Central memory CD8-positive, alpha-beta T cell (primary cell): ENCODE measurements at regions not wholly inside any gene's neighbourhood (a gene's known extent, or its start where the extent isn't known, plus 50 kb on each side); places are given as distances from the start of the nearest gene placed in this dataset.

Experiments
- ATAC-seq: fragments of 150-1000 bp; cut with Tn5 transposase; replicated peaks from 2 replicates; pipeline ENCODE4 v1.10.0; 2022; ENCODE audit warnings: mild to moderate bottlenecking, moderate FRiP score, moderate number of reproducible peaks; ENCODE audit not compliant: poor library complexity, severe bottlenecking; ENCODE audit errors: extremely low read depth
- DNase-seq, 2 donors: peaks; one replicate each; pipeline ENCODE4 v3.0.0; 2021; ENCODE audit warnings: low spot score in 2 of 2
- H3K27ac Mint-ChIP-seq: one replicate; pipeline ENCODE4 v1.8.0; 2022; ENCODE audit warnings: low read depth, mild to moderate bottlenecking, moderate library complexity, mixed read lengths
- H3K27me3 Mint-ChIP-seq: one replicate; pipeline ENCODE4 v1.8.0; 2022; ENCODE audit warnings: mixed read lengths
- H3K36me3 Mint-ChIP-seq: one replicate; pipeline ENCODE4 v1.8.0; 2022; ENCODE audit warnings: mild to moderate bottlenecking, moderate library complexity, mixed read lengths; ENCODE audit not compliant: insufficient read depth
- H3K4me1 Mint-ChIP-seq: one replicate; pipeline ENCODE4 v1.8.0; 2022; ENCODE audit warnings: mixed read lengths
- H3K4me3 Mint-ChIP-seq: one replicate; pipeline ENCODE4 v1.8.0; 2022; ENCODE audit warnings: mild to moderate bottlenecking, moderate library complexity, mixed read lengths
- H3K9me3 Mint-ChIP-seq: one replicate; pipeline ENCODE4 v1.8.0; 2022; ENCODE audit warnings: mixed read lengths

DNA sequence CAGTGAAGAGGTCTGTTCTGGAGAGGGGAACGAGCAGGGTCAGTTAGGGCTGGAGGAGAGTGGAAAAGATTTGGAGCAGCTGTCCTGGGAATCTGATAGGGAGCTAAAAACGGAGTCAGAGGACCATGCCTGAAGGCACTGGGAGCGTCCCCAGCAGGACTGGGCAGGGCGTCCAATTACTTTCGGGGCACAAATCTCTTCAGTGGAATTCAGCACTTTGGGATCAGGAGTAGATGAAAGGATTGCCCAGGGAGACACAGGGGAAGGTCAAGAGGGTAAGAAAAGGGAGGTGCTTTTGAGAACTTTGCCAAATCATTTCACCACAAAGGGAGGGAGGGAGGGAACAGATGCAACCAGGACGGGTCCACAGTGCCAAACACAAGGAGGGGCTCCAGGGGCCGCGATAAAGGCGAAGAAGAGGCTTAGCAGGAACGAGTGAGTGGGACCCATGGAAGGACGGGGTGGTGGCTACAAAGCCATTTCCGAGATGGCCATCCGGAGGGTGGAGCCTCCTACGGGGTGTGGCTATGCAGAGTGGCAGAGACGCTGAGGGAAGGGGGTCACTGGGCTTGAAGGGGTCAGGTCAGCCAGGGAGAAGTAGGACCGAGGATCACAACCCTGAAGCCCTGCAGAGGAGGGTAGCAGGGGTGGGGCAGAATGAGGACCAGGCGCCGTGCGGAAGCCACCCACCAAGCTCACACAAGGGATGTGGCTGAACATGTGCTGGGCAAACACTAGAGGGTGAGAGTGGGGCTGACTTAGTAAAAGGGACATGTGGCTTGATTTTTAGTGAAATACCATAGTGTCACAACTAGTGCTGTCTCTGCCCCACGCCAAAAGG, 180.0 kb upstream of the RREB1 start:
- no peaks in the 10 kb centered on the region for H3K36me3 Mint-ChIP-seq
- H3K27me3 Mint-ChIP-seq = peaks cover 42% of the 10 kb centered on the region
- H3K9me3 Mint-ChIP-seq = no peaks in the 10 kb centered on the region
- no peak overlapping the region for H3K4me3 Mint-ChIP-seq
- no peak for ATAC-seq
- DNase-seq = no peak
- H3K4me1 Mint-ChIP-seq = no peaks in the 10 kb centered on the region
- no peak overlapping the region for H3K27ac Mint-ChIP-seq

DNA sequence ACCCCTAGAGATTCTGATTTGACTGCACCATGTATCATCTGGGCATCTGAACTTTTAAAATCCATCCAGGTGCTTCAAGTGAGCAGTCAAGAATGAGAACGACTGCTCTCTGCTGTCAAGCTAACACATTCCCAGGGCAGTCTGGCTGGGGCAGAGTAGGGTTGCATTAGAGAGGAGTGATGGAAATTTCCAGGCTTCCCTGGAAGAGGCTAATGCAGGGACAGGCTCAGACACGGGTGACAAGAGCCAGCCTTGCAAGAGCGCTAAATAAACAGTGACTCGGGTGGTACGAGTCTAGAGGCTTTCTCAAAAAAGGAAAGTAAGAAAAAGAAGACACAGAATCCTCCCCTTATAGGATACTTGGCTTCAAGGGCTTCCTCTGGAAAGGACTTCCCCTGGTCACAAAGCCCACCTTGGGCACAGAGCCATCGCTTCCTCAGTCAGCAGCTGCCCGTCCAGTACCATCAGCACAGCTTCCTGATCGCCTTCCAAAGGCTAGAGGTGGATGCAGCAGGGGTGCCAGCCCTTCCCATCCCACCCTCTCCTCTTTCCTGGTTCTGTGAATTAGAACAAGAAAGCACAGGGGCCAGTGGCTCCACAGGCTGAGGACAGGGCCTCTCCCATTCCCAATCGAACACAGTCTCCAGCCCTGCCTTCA, 177.4 kb upstream of the RREB1 start:
- no peak for ATAC-seq
- DNase-seq = no peak
- Mint-ChIP-seq H3K4me3 (no peak overlapping the region), H3K27me3 (peaks cover 40% of the 10 kb centered on the region), H3K4me1 (no peaks in the 10 kb centered on the region), H3K9me3 (no peaks in the 10 kb centered on the region), H3K36me3 (no peaks in the 10 kb centered on the region), H3K27ac (no peak overlapping the region)

- Mint-ChIP-seq H3K4me3 (no peak overlapping the region), H3K27me3 (peaks cover 30% of the 10 kb centered on the region), H3K36me3 (no peaks in the 10 kb centered on the region), H3K9me3 (no peaks in the 10 kb centered on the region), H3K4me1 (no peaks in the 10 kb centered on the region), H3K27ac (no peak overlapping the region)
- DNase-seq = no peak
- no peak for ATAC-seq
Measured at GRCh38 chr6:6931071-6932025, 176.4 kb upstream of the RREB1 start.

GRCh38 chr6:6932341-6932740, 175.4 kb upstream of the RREB1 start:
- H3K27ac Mint-ChIP-seq = no peak overlapping the region
- no peaks in the 10 kb centered on the region for H3K4me1 Mint-ChIP-seq
- no peak overlapping the region for H3K4me3 Mint-ChIP-seq
- H3K36me3 Mint-ChIP-seq = no peaks in the 10 kb centered on the region
- H3K9me3 Mint-ChIP-seq = no peaks in the 10 kb centered on the region
- no peak for ATAC-seq
- no peak for DNase-seq
- peaks cover 20% of the 10 kb centered on the region for H3K27me3 Mint-ChIP-seq

DNA sequence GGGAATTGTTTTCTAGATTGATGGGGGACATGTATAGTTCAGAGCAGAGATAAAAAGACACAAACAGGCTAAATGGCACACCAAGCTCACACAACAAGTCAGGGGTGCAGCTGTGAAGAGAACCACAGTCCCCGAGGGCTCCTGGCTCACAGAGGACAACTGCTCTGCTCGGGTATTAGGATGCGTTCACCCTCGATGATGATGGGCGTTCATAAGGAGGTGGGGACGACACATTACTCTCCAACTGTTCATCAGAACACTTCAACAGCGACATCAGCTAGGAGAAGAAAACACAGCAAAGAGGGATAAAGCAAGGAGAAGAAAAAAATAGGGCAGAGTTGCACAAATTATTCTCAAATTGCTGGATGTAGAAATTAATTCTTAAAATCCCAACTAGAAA, 174.8 kb upstream of the RREB1 start:
- DNase-seq = no peak
- H3K4me3 Mint-ChIP-seq = no peak overlapping the region

DNA sequence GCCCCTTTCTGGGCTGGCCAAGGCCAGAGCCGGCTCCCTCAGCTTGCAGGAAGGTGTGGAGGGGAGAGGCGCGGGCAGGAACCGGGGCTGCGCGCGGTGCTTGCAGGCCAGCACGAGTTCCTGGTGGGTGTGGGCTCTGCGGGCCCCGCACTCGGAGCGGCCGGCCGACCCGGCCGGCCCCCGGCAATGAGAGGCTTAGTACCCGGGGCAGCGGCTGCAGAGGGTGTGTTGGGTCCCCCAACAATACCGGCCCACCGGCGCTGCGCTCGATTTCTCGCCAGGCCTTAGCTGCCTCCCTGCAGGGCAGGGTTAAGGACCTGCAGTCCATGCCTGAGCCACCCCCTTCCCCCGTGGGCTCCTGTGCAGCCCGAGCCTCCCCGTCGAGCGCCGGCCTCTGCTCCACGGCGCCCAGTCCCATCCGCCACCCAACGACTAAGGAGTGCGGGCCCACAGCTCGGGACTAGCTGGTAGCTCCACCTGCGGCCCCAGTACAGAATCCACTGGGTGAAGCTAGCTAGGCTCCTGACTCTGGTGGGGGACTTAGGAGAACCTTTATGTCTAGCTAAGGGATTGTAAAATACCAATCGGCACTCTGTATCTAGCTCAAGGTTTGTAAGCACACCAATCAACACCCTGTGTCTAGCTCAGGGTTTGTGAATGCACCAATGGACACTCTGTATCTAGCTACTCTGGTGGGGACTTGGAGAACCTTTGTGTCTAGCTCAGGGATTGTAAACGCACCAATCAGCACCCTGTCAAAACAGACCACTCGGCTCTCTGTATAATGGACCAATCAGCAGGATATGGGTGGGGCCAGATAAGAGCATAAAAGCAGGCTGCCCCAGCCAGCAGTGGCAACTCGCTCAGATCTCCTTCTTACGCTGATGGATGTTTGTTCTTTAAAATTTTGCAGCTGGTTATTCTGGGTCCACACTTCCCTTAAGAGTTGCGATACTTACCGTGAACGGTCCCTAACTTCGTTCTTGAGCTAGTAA, 167.4 kb upstream of the RREB1 start:
- no peak for DNase-seq
- Mint-ChIP-seq H3K27me3 (peaks cover 10% of the 10 kb centered on the region), H3K4me3 (no peak overlapping the region), H3K9me3 (no peaks in the 10 kb centered on the region), H3K36me3 (peaks cover 2% of the 10 kb centered on the region), H3K27ac (no peak overlapping the region), H3K4me1 (peaks cover 7% of the 10 kb centered on the region)
- no peak for ATAC-seq

More for the DNA sequence above, 174.8 kb upstream of the RREB1 start:
- peaks cover 14% of the 10 kb centered on the region for H3K27me3 Mint-ChIP-seq
- H3K9me3 Mint-ChIP-seq = no peaks in the 10 kb centered on the region
- no peak for ATAC-seq
- no peaks in the 10 kb centered on the region for H3K36me3 Mint-ChIP-seq
- H3K4me1 Mint-ChIP-seq = no peaks in the 10 kb centered on the region
- H3K27ac Mint-ChIP-seq = no peak overlapping the region

GRCh38 chr6:6941201-6941600, 166.6 kb upstream of the RREB1 start:
- no peaks in the 10 kb centered on the region for H3K9me3 Mint-ChIP-seq
- ATAC-seq (no peak), DNase-seq (no peak)
- H3K27ac Mint-ChIP-seq = no peak overlapping the region
- H3K27me3 Mint-ChIP-seq = peaks cover 10% of the 10 kb centered on the region
- H3K36me3 Mint-ChIP-seq = peaks cover 2% of the 10 kb centered on the region
- H3K4me3 Mint-ChIP-seq = no peak overlapping the region
- peaks cover 7% of the 10 kb centered on the region for H3K4me1 Mint-ChIP-seq

GRCh38 chr6:6942091-6942490, 165.7 kb upstream of the RREB1 start:
- Mint-ChIP-seq H3K9me3 (no peaks in the 10 kb centered on the region), H3K4me1 (peaks cover 7% of the 10 kb centered on the region), H3K27ac (no peak overlapping the region), H3K4me3 (no peak overlapping the region), H3K36me3 (peaks cover 2% of the 10 kb centered on the region), H3K27me3 (peaks cover 10% of the 10 kb centered on the region)
- ATAC-seq = no peak
- DNase-seq = no peak

DNA sequence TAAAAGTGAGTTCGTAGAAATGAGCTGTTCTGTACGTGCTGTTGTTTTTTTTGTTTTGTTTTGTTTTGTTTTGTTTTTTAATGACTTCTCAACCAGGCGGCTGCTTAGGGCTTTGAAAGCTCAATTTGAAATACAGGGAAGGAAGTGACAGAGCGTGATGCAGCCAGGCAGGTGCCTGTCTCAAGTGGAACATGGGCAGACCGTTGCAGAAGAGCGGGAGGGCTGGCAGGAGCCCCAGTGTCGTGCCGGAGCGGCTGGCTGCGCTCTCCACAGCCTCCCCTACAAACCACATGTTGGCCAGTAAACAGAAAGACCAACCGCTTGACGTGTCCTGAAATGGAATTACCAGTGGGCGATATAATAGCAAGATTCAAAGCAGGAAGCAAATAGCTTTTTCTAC, 164.9 kb upstream of the RREB1 start:
- no peaks in the 10 kb centered on the region for H3K9me3 Mint-ChIP-seq
- H3K27ac Mint-ChIP-seq = no peak overlapping the region

DNA sequence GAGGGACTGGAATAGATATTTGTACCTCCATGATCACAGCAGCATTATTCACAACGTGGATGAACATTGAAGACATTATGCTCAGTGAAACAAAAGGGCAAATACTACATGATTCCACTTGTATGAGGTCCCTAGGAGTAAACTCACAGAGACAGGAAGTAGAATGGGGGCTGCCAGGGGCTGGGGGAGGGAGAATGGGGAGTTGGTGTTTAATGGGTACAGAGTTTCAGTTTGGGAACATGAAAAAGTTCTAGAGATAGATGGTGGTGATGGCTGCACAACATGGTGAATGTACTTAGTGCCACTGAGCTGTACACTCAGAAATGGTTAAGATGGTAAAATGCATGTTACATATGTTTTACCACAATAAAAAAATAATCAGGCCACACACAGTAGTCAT, 164.3 kb upstream of the RREB1 start:
- peaks cover 7% of the 10 kb centered on the region for H3K4me1 Mint-ChIP-seq
- no peak overlapping the region for H3K4me3 Mint-ChIP-seq
- no peak overlapping the region for H3K27ac Mint-ChIP-seq

More for the DNA sequence above, 164.9 kb upstream of the RREB1 start:
- ATAC-seq (no peak), DNase-seq (no peak)
- Mint-ChIP-seq H3K36me3 (peaks cover 2% of the 10 kb centered on the region), H3K4me1 (peaks cover 7% of the 10 kb centered on the region), H3K27me3 (peaks cover 10% of the 10 kb centered on the region), H3K4me3 (peak overlapping the region; percentile 23)

GRCh38 chr6:6946206-6947155, 161.3 kb upstream of the RREB1 start:
- DNase-seq (no peak), ATAC-seq (no peak)
- H3K9me3 Mint-ChIP-seq = peaks cover 3% of the 10 kb centered on the region

More for the DNA sequence above, 164.3 kb upstream of the RREB1 start:
- no peak for ATAC-seq
- Mint-ChIP-seq H3K36me3 (peaks cover 2% of the 10 kb centered on the region), H3K9me3 (no peaks in the 10 kb centered on the region), H3K27me3 (peaks cover 10% of the 10 kb centered on the region)
- DNase-seq = no peak

More at GRCh38 chr6:6946206-6947155, 161.3 kb upstream of the RREB1 start:
- Mint-ChIP-seq H3K4me1 (peaks cover 7% of the 10 kb centered on the region), H3K4me3 (no peak overlapping the region), H3K36me3 (peaks cover 2% of the 10 kb centered on the region), H3K27ac (no peak overlapping the region), H3K27me3 (peaks cover 14% of the 10 kb centered on the region)
